Keratinocyte (primary cell): ENCODE measurements at regions not wholly inside any gene's neighbourhood (a gene's known extent, or its start where the extent isn't known, plus 50 kb on each side); places are given as distances from the start of the nearest gene placed in this dataset.

ENCODE experiments used
- CTCF ChIP-seq, 3 experiments: IDR thresholded peaks in 1 of 3; conservative IDR thresholded peaks in 1 of 3; optimal IDR thresholded peaks in 1 of 3; 2 replicates in 2 of 3; 3 replicates in 1 of 3; pipeline versions ENCODE3 to v1.5.1; 2011; ENCODE audit warnings: low read length in 3 of 3, mild to moderate bottlenecking in 3 of 3, moderate library complexity in 2 of 3, control low read depth in 1 of 3, inconsistent platforms in 1 of 3; ENCODE audit not compliant: insufficient read depth in 2 of 3; ENCODE audit errors: extremely low read depth in 1 of 3
- EZH2 ChIP-seq: IDR thresholded peaks from one replicate; pipeline ENCODE4 v1.6.1; 2012; ENCODE audit warnings: inconsistent platforms, mild to moderate bottlenecking, low read length, moderate library complexity

GRCh38 chr1:222096883-222097282 is 355.0 kb upstream of the DUSP10 start:
- no peak for TF ChIP-seq CTCF (optimal IDR thresholded peaks at IDR 0.05 in 1 of 3, IDR thresholded peaks at IDR 0.05 in 1 of 3, conservative IDR thresholded peaks at IDR 0.05 in 1 of 3; ENCODE audit: extremely low read depth in 1 of 3, insufficient read depth in 2 of 3, low read length in 3 of 3)
- TF ChIP-seq EZH2, result no peak
